HCT116 (cell line): ENCODE measurements at regions not wholly inside any gene's neighbourhood (a gene's known extent, or its start where the extent isn't known, plus 50 kb on each side); places are given as distances from the start of the nearest gene placed in this dataset.

ENCODE experiments used
- ATAC-seq: fragments of 200-7000 bp; cut with Tn5 transposase; 2 replicates; pipeline ENCODE4 v1.9.1; 2020; ENCODE audit warnings: mild to moderate bottlenecking, moderate library complexity
- BruUV-seq: library from RNA; stranded (reverse); fragments of 400-500 nt; replicated peaks from 2 replicates; lab custom pipeline; 2021; lab: Mats Ljungman, UMichigan
- CTCF ChIA-PET: fragments of 300-600 bp; sonication (Branson Sonifier 250); formaldehyde crosslinking; loops from one replicate; lab custom pipeline; 2021; ENCODE audit warnings: antibody characterized with exemption; lab: Charles Lee
- POLR2A ChIA-PET: fragments of 300-600, 350-600 bp; sonication (Branson Sonifier 250); formaldehyde crosslinking; loops from one replicate; lab custom pipeline; 2021; ENCODE audit warnings: antibody characterized with exemption; lab: Charles Lee
- RAD21 ChIA-PET, 2 experiments: fragments of 300-600 bp; sonication (Branson Sonifier 250); formaldehyde crosslinking; loops; one replicate each; lab custom pipeline; 2023; ENCODE audit warnings: low total read pairs in 2 of 2; ENCODE audit not compliant: uncharacterized antibody in 2 of 2, unreplicated experiment in 2 of 2, low non-redundant PET in 1 of 2; lab: Charles Lee
- DNase-seq: peaks from one replicate; pipeline ENCODE4 v3.0.0-alpha.2; 2010; ENCODE audit warnings: low read depth, low spot score
- H2AFZ ChIP-seq: fragments of 200-600 bp; shearing (Covaris generic), sonication (generic); 2 replicates; pipeline ENCODE4 v1.6.1; 2017; ENCODE audit warnings: low read depth, mixed run types, mixed read lengths, antibody characterized with exemption, low read length; ENCODE audit not compliant: poor library complexity, severe bottlenecking
- H3K27ac ChIP-seq: 2 replicates; pipeline ENCODE4 v1.5.1; 2012; ENCODE audit warnings: low read depth, low read length
- H3K27me3 ChIP-seq: fragments of 200-600 bp; sonication (generic); 2 replicates; pipeline ENCODE4 v1.6.1; 2016; ENCODE audit warnings: mixed run types, low read length, mixed read lengths; ENCODE audit not compliant: insufficient read depth
- H3K36me3 ChIP-seq, 2 experiments: fragments of 200-500 bp in 1 of 2; fragments of 200-600 bp in 1 of 2; sonication (Bioruptor generic) in 1 of 2; sonication (generic) in 1 of 2; 2 replicates each; pipeline versions ENCODE4 v1.5.1 to v1.6.1; 2014 to 2016; ENCODE audit warnings: low read length in 2 of 2, inconsistent platforms in 1 of 2, mixed read lengths in 1 of 2, mixed run types in 1 of 2; ENCODE audit not compliant: insufficient read depth in 2 of 2, control insufficient read depth in 1 of 2
- H3K4me1 ChIP-seq, 2 experiments: fragments of 200-600 bp in 1 of 2; sonication (generic) in 1 of 2; 2 replicates each; pipeline versions ENCODE4 v1.5.1 to v1.6.1; 2012 to 2017; ENCODE audit warnings: low read length in 2 of 2, inconsistent platforms in 1 of 2, mild to moderate bottlenecking in 1 of 2, mixed read lengths in 1 of 2, mixed run types in 1 of 2, moderate library complexity in 1 of 2; ENCODE audit not compliant: insufficient read depth in 2 of 2, control insufficient read depth in 1 of 2
- H3K4me2 ChIP-seq: fragments of 200-600 bp; sonication (generic); 2 replicates; pipeline ENCODE4 v1.6.1; 2017; ENCODE audit warnings: mixed run types, low read length, mixed read lengths
- H3K4me3 ChIP-seq, 2 experiments: fragments of 200-600 bp in 1 of 2; sonication (generic) in 1 of 2; replicated peaks in 1 of 2; 2 replicates each; pipeline ENCODE4 v1.5.1; 2011 to 2016; ENCODE audit warnings: low read length in 2 of 2, control low read depth in 1 of 2, low read depth in 1 of 2, mild to moderate bottlenecking in 1 of 2, mixed read lengths in 1 of 2, mixed run types in 1 of 2
- H3K79me2 ChIP-seq: fragments of 200-600 bp; sonication (generic); 2 replicates; pipeline ENCODE4 v1.6.1; 2017; ENCODE audit warnings: mild to moderate bottlenecking, mixed run types, low read length, moderate library complexity, mixed read lengths; ENCODE audit not compliant: insufficient read depth
- H3K9ac ChIP-seq: fragments of 200-600 bp; sonication (generic); 2 replicates; pipeline ENCODE4 v1.6.1; 2016; ENCODE audit warnings: low read length, mixed read lengths
- H3K9me2 ChIP-seq: fragments of 200-600 bp; sonication (generic), shearing (Covaris generic); 2 replicates; pipeline ENCODE4 v1.6.1; 2017; ENCODE audit warnings: mixed run types, mild to moderate bottlenecking, moderate library complexity; ENCODE audit not compliant: insufficient read depth
- H3K9me3 ChIP-seq, 2 experiments: fragments of 200-500 bp in 1 of 2; fragments of 200-600 bp in 1 of 2; sonication (Bioruptor generic) in 1 of 2; sonication (generic) in 1 of 2; 2 replicates each; pipeline ENCODE4 v1.6.1; 2014 to 2017; ENCODE audit warnings: low read length in 2 of 2, mixed read lengths in 2 of 2, inconsistent platforms in 1 of 2, low read depth in 1 of 2, mild to moderate bottlenecking in 1 of 2, mixed run types in 1 of 2, moderate library complexity in 1 of 2; ENCODE audit not compliant: control insufficient read depth in 1 of 2, insufficient read depth in 1 of 2
- H4K20me1 ChIP-seq: fragments of 200-600 bp; sonication (generic), shearing (Covaris generic); 2 replicates; pipeline ENCODE4 v1.6.1; 2017; ENCODE audit warnings: mixed run types, mild to moderate bottlenecking, moderate library complexity; ENCODE audit not compliant: insufficient read depth
- CBX3 ChIP-seq: IDR thresholded peaks from 2 replicates; pipeline ENCODE4 v1.6.1; 2012; ENCODE audit warnings: low read depth
- EGR1 ChIP-seq: IDR thresholded peaks from 2 replicates; pipeline ENCODE4 v1.6.1; 2012; ENCODE audit warnings: low read depth
- ELF1 ChIP-seq: IDR thresholded peaks from 2 replicates; pipeline ENCODE4 v1.6.1; 2012; ENCODE audit warnings: low read depth, borderline replicate concordance
- EZH2 ChIP-seq: fragments of 200-600 bp; sonication (generic); IDR thresholded peaks from 2 replicates; pipeline ENCODE4 v1.6.1; 2017; ENCODE audit warnings: antibody characterized with exemption, mixed run types
- JUND ChIP-seq: IDR thresholded peaks from 2 replicates; pipeline ENCODE4 v1.6.1; 2012
- POLR2A ChIP-seq: IDR thresholded peaks from 2 replicates; pipeline ENCODE4 v1.7.0; 2011; ENCODE audit warnings: borderline replicate concordance; ENCODE audit not compliant: insufficient read depth, insufficient read length; ENCODE audit errors: extremely low read depth
- POLR2AphosphoS5 ChIP-seq: IDR thresholded peaks from 2 replicates; pipeline ENCODE4 v1.6.1; 2011; ENCODE audit warnings: mild to moderate bottlenecking, low read depth, low read length, moderate library complexity
- RAD21 ChIP-seq: IDR thresholded peaks from 2 replicates; pipeline ENCODE4 v1.6.1; 2012; ENCODE audit warnings: low read depth, mild to moderate bottlenecking
- TCF7L2 ChIP-seq: IDR thresholded peaks from 2 replicates; pipeline ENCODE4 v1.7.0; 2011; ENCODE audit warnings: borderline replicate concordance, inconsistent platforms; ENCODE audit not compliant: insufficient read depth, insufficient read length; ENCODE audit errors: extremely low read depth
- YY1 ChIP-seq: IDR thresholded peaks from 2 replicates; pipeline ENCODE4 v1.6.1; 2011; ENCODE audit warnings: low read length, low read depth, moderate library complexity, mild to moderate bottlenecking; ENCODE audit not compliant: insufficient replicate concordance; ENCODE audit errors: extremely low read depth
- ZFX ChIP-seq: fragments of 450-650 bp; IDR thresholded peaks from 2 replicates; pipeline ENCODE4 v1.6.1; 2017
- ZNF274 ChIP-seq: fragments of 200-500 bp; sonication (Bioruptor generic); IDR thresholded peaks from 2 replicates; pipeline ENCODE4 v1.6.1; 2014; ENCODE audit warnings: mild to moderate bottlenecking, low read depth, low read length, inconsistent platforms
- intact Hi-C: fragments of 100-400 bp; cut with micrococcal nuclease; formaldehyde crosslinking; loops from 2 replicates; pipeline ENCODE4 v1.10.0; 2022
- TF ChIP-seq, protein P1 (sequence below), 3 experiments: fragments of 200-600 bp in 1 of 3; sonication (generic) in 1 of 3; IDR thresholded peaks in 2 of 3; conservative IDR thresholded peaks in 1 of 3; 2 replicates each; pipeline ENCODE4 v1.5.1; 2012 to 2017; ENCODE audit warnings: low read depth in 2 of 3, low read length in 2 of 3, antibody characterized with exemption in 1 of 3, borderline replicate concordance in 1 of 3, control low read depth in 1 of 3, mild to moderate bottlenecking in 1 of 3, mixed read lengths in 1 of 3, mixed run types in 1 of 3, moderate library complexity in 1 of 3; ENCODE audit not compliant: insufficient read depth in 1 of 3
- TF ChIP-seq, protein P2 (sequence below): IDR thresholded peaks from 2 replicates; pipeline ENCODE4 v1.6.1; 2012; ENCODE audit warnings: low read depth

GRCh38 chr1:101154547-101154946 lies 82.3 kb upstream of the S1PR1 start:
- Histone ChIP-seq H3K9ac (no peak overlapping the region), H3K9me3 (no peaks in the 10 kb centered on the region), H3K27me3 (no peaks in the 10 kb centered on the region), H3K4me1 (peaks cover 0 to 5% of the 10 kb centered on the region in 2 experiments; a peak in 1 of 4 replicates), H3K36me3 (no peaks in the 10 kb centered on the region), H3K27ac (no peak overlapping the region), H3K4me2 (no peak overlapping the region), H4K20me1 (no peaks in the 10 kb centered on the region), H3K79me2 (no peaks in the 10 kb centered on the region), H2AFZ (no peak overlapping the region), H3K4me3 (no peak overlapping the region), H3K9me2 (no peaks in the 10 kb centered on the region)
- DNase-seq (no peak), ATAC-seq (no peak)
- TF ChIP-seq EZH2 (no peak), EGR1 (no peak), POLR2AphosphoS5 (no peak), ELF1 (no peak)
- BruUV-seq, result no TSS peak
- intact Hi-C loops, result no loop called here
- ChIA-PET POLR2A (no interaction called here), CTCF (no interaction called here), RAD21 (no interaction called here)

GRCh38 chr1:101153692-101154091 lies 83.1 kb upstream of the S1PR1 start:
- Histone ChIP-seq H3K9ac (no peak overlapping the region), H3K9me2 (no peaks in the 10 kb centered on the region), H3K79me2 (no peaks in the 10 kb centered on the region), H4K20me1 (no peaks in the 10 kb centered on the region), H3K27me3 (no peaks in the 10 kb centered on the region), H3K4me1 (peaks cover 0 to 5% of the 10 kb centered on the region in 2 experiments; a peak in 1 of 4 replicates), H3K36me3 (no peaks in the 10 kb centered on the region), H2AFZ (no peak overlapping the region), H3K9me3 (no peaks in the 10 kb centered on the region), H3K27ac (no peak overlapping the region), H3K4me2 (no peak overlapping the region), H3K4me3 (no peak overlapping the region)
- no TSS peak for BruUV-seq
- CTCF ChIA-PET, result no interaction called here
- POLR2A ChIA-PET, result no interaction called here
- RAD21 ChIA-PET, result no interaction called here
- ATAC-seq, result no peak
- no peak for DNase-seq
- intact Hi-C loops, result no loop called here
- TF ChIP-seq EZH2 (no peak), EGR1 (no peak), RAD21 (no peak), ZNF274 (no peak), CBX3 (no peak), POLR2AphosphoS5 (no peak), ZFX (no peak), ELF1 (no peak), TCF7L2 (no peak), YY1 (no peak), JUND (no peak), POLR2A (no peak)
- TF ChIP-seq, protein P1, sequence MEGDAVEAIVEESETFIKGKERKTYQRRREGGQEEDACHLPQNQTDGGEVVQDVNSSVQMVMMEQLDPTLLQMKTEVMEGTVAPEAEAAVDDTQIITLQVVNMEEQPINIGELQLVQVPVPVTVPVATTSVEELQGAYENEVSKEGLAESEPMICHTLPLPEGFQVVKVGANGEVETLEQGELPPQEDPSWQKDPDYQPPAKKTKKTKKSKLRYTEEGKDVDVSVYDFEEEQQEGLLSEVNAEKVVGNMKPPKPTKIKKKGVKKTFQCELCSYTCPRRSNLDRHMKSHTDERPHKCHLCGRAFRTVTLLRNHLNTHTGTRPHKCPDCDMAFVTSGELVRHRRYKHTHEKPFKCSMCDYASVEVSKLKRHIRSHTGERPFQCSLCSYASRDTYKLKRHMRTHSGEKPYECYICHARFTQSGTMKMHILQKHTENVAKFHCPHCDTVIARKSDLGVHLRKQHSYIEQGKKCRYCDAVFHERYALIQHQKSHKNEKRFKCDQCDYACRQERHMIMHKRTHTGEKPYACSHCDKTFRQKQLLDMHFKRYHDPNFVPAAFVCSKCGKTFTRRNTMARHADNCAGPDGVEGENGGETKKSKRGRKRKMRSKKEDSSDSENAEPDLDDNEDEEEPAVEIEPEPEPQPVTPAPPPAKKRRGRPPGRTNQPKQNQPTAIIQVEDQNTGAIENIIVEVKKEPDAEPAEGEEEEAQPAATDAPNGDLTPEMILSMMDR (IDR thresholded peaks at IDR 0.05 in 2 of 3, conservative IDR thresholded peaks at IDR 0.05 in 1 of 3; ENCODE audit: borderline replicate concordance in 1 of 3, insufficient read depth in 1 of 3, low read depth in 2 of 3, low read length in 2 of 3), result no peak
- TF ChIP-seq, protein P2, sequence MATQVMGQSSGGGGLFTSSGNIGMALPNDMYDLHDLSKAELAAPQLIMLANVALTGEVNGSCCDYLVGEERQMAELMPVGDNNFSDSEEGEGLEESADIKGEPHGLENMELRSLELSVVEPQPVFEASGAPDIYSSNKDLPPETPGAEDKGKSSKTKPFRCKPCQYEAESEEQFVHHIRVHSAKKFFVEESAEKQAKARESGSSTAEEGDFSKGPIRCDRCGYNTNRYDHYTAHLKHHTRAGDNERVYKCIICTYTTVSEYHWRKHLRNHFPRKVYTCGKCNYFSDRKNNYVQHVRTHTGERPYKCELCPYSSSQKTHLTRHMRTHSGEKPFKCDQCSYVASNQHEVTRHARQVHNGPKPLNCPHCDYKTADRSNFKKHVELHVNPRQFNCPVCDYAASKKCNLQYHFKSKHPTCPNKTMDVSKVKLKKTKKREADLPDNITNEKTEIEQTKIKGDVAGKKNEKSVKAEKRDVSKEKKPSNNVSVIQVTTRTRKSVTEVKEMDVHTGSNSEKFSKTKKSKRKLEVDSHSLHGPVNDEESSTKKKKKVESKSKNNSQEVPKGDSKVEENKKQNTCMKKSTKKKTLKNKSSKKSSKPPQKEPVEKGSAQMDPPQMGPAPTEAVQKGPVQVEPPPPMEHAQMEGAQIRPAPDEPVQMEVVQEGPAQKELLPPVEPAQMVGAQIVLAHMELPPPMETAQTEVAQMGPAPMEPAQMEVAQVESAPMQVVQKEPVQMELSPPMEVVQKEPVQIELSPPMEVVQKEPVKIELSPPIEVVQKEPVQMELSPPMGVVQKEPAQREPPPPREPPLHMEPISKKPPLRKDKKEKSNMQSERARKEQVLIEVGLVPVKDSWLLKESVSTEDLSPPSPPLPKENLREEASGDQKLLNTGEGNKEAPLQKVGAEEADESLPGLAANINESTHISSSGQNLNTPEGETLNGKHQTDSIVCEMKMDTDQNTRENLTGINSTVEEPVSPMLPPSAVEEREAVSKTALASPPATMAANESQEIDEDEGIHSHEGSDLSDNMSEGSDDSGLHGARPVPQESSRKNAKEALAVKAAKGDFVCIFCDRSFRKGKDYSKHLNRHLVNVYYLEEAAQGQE, result no peak
